ENCODE measurements at regions not wholly inside any gene's neighbourhood (a gene's known extent, or its start where the extent isn't known, plus 50 kb on each side); places are given as distances from the start of the nearest gene placed in this dataset.

DNA sequence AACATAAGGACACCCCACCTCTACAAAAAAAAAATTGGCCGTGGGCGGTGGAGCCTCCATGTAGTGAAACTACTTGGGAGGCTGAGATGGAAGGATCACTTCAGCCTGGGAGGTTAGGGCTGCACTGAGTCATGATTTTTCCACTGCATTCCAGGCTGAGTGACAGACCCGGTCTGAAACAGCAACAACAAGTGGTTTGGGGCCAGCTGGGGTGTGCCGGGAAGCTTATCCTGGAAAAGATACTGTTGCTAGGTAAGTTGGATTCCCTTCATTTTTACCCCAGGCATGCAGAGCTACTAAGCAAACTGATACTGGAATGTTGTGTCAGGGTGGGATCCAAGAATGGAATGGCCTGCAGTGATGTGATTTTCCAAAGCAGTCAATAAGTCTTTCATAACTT lies 57.0 kb downstream of the XAGE2 start:
- no peak for TF ChIP-seq EP300 (IDR thresholded peaks at IDR 0.05; ENCODE audit: borderline replicate concordance)
- no peak for TF ChIP-seq CEBPB (IDR thresholded peaks at IDR 0.05)
- TF ChIP-seq RAD21 (IDR thresholded peaks at IDR 0.05; ENCODE audit: low read depth): no peak
- no peak for TF ChIP-seq CREB1 (IDR thresholded peaks at IDR 0.05; ENCODE audit: low read depth)
- TF ChIP-seq, protein P1, sequence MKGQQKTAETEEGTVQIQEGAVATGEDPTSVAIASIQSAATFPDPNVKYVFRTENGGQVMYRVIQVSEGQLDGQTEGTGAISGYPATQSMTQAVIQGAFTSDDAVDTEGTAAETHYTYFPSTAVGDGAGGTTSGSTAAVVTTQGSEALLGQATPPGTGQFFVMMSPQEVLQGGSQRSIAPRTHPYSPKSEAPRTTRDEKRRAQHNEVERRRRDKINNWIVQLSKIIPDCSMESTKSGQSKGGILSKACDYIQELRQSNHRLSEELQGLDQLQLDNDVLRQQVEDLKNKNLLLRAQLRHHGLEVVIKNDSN (IDR thresholded peaks at IDR 0.05): no peak
- no peak for TF ChIP-seq TAF1 (IDR thresholded peaks at IDR 0.05; ENCODE audit: low read depth)
- TF ChIP-seq YY1 (IDR thresholded peaks at IDR 0.05; ENCODE audit: low read depth): no peak
- TF ChIP-seq TEAD4 (IDR thresholded peaks at IDR 0.05): no peak
- TF ChIP-seq EGR1 (IDR thresholded peaks at IDR 0.05): no peak
- no peak for TF ChIP-seq ZBTB7A (IDR thresholded peaks at IDR 0.05; ENCODE audit: low read depth)
- TF ChIP-seq FOXM1 (IDR thresholded peaks at IDR 0.05; ENCODE audit: borderline replicate concordance, low read depth): no peak
- TF ChIP-seq NFIC (IDR thresholded peaks at IDR 0.05): no peak
- TF ChIP-seq, protein P2, sequence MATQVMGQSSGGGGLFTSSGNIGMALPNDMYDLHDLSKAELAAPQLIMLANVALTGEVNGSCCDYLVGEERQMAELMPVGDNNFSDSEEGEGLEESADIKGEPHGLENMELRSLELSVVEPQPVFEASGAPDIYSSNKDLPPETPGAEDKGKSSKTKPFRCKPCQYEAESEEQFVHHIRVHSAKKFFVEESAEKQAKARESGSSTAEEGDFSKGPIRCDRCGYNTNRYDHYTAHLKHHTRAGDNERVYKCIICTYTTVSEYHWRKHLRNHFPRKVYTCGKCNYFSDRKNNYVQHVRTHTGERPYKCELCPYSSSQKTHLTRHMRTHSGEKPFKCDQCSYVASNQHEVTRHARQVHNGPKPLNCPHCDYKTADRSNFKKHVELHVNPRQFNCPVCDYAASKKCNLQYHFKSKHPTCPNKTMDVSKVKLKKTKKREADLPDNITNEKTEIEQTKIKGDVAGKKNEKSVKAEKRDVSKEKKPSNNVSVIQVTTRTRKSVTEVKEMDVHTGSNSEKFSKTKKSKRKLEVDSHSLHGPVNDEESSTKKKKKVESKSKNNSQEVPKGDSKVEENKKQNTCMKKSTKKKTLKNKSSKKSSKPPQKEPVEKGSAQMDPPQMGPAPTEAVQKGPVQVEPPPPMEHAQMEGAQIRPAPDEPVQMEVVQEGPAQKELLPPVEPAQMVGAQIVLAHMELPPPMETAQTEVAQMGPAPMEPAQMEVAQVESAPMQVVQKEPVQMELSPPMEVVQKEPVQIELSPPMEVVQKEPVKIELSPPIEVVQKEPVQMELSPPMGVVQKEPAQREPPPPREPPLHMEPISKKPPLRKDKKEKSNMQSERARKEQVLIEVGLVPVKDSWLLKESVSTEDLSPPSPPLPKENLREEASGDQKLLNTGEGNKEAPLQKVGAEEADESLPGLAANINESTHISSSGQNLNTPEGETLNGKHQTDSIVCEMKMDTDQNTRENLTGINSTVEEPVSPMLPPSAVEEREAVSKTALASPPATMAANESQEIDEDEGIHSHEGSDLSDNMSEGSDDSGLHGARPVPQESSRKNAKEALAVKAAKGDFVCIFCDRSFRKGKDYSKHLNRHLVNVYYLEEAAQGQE (IDR thresholded peaks at IDR 0.05; ENCODE audit: low read depth): no peak

DNA sequence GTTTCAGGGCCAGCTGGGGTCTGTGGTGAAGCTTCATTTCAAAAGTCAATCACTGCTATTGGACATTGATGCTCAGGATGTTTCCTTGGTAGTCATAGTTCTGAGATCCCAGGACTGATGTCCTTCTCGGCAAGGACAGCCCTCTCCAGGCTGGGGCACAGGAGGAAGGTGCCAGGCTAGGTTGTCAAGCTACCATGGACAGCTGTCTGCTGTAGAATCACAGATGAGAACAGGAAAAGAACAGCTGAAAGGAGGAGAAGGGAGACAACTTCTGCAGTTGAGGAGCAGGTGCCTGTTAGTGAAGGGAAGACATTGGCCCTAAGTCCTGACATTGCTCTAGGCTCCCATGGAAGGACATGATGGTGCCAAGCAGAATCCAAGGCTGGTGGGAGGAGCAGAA lies 58.0 kb downstream of the XAGE2 start:
- TF ChIP-seq TCF12 (IDR thresholded peaks at IDR 0.05; ENCODE audit: low read depth) (no peak), CREB1 (IDR thresholded peaks at IDR 0.05; ENCODE audit: low read depth) (no peak), CEBPB (IDR thresholded peaks at IDR 0.05) (no peak), ZBTB7A (IDR thresholded peaks at IDR 0.05; ENCODE audit: low read depth) (no peak), RAD21 (IDR thresholded peaks at IDR 0.05; ENCODE audit: low read depth) (no peak), NFIC (IDR thresholded peaks at IDR 0.05) (no peak)
- TF ChIP-seq, protein P1 (IDR thresholded peaks at IDR 0.05): no peak
- TF ChIP-seq, protein P2 (IDR thresholded peaks at IDR 0.05; ENCODE audit: low read depth): peak; percentile 39; the same call in 1 of the 2 replicates

DNA sequence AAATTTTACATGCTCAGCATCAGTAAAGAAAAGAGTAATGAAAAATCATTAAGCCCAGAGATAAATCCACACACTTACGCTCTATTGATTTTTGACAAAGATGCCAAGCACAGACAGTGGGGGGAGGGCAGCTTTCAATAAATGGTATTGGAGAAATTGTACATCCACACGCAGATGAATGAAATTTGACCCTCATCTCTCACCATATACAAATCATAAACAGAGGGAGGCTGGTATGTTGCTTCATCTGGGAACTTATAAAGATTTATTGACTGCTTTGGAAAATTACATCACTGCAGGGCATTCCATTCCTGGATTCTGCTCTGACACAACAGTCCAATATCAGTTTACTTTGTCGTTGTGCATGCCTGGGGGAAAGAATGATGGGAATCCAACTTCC lies 58.4 kb upstream of the XAGE1A start:
- no peak for TF ChIP-seq NFIC (IDR thresholded peaks at IDR 0.05)
- no peak for TF ChIP-seq TCF12 (IDR thresholded peaks at IDR 0.05; ENCODE audit: low read depth)
- TF ChIP-seq, protein P3, sequence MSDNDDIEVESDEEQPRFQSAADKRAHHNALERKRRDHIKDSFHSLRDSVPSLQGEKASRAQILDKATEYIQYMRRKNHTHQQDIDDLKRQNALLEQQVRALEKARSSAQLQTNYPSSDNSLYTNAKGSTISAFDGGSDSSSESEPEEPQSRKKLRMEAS (IDR thresholded peaks at IDR 0.05): no peak
- TF ChIP-seq RAD21 (IDR thresholded peaks at IDR 0.05; ENCODE audit: low read depth): no peak
- no peak for TF ChIP-seq TAF1 (IDR thresholded peaks at IDR 0.05; ENCODE audit: low read depth)
- no peak for TF ChIP-seq TEAD4 (IDR thresholded peaks at IDR 0.05)
- TF ChIP-seq, protein P2 (IDR thresholded peaks at IDR 0.05; ENCODE audit: low read depth): no peak
- no peak for TF ChIP-seq EGR1 (IDR thresholded peaks at IDR 0.05)
- no peak for TF ChIP-seq CEBPB (IDR thresholded peaks at IDR 0.05)
- TF ChIP-seq ZBTB7A (IDR thresholded peaks at IDR 0.05; ENCODE audit: low read depth): no peak
